Stimulated activated CD4-positive, alpha-beta T cell treated with anti-CD3 and anti-CD28 coated beads, Interleukin-12 subunit alpha, Interleukin-12 subunit beta, amount 100 ng/mL, for 48 hours (primary cell): ENCODE measurements at regions not wholly inside any gene's neighbourhood (a gene's known extent, or its start where the extent isn't known, plus 50 kb on each side); places are given as distances from the start of the nearest gene placed in this dataset.
"Not testable (repeated sequence)": the region's sequence is repeated elsewhere in the genome, so short reads cannot be mapped to it uniquely, and the experiment has no call there.

Experiments
- DNase-seq, 3 donors: peaks; one replicate each; pipeline ENCODE4 v3.0.0-alpha.2; 2020; ENCODE audit warnings: low read depth in 2 of 3, low spot score in 1 of 3

- no peak for DNase-seq
Measured at GRCh38 chr1:101532377-101532776, 295.6 kb downstream of the S1PR1 start.

DNA sequence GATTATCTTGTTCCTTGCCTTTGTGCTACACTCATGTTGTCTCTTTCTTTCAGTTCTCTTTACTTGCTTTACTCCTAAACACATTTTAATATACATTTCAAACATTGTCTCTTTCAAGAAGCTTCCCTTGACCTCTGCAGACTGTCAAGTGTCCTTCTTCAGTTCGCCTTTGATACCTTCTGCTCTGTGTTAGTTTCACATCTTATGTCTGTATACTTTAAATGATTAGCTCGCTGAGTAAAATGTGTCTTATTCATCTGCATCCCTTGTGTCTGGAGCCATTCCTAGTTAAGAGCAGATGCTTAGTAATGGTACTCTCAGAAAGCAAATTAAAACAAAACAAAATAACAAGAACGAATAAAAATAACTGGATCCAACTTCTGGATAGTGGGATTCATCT is 303.3 kb downstream of the S1PR1 start:
- no peak for DNase-seq

- DNase-seq = no peak
Measured at GRCh38 chr1:101546885-101547284, 310.1 kb downstream of the S1PR1 start.

DNA sequence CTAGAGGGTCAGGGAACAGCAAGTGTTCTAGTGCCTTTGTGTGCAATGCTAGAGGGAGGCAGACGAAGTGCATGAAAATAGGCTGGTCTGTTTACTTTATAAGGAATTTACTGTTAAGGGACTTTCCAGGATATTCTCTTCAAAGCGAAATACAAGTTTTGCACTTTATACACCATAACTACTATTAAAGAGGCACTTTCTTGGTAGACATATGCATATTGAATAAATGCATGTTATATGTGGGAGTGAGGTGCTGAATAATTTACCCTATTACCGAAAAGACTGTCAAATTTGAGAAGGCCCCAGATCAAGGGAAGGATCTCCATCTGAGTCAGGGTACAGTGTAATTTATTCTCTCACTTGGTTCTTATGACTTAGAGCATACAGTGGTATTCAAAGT is 310.5 kb downstream of the S1PR1 start:
- DNase-seq = no peak

DNA sequence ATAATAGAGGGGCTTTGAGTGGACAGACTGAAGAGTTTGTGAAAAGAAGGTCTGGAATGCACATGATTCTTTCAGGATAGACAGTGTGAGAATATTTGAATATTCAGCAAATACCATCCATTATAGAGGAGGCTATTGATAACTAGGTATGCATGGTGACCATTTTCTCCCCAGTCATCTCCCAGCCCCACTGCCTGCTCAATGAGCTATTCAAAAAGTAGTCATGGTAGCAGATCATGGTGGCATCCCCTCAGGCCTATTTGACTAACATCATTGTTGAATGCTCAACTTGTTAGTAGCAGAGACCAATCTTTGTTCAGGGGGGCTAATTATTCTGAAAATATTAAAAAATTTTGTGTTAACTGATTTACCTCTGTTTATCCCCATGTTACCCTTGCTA is 311.6 kb downstream of the S1PR1 start:
- DNase-seq = no peak

DNA sequence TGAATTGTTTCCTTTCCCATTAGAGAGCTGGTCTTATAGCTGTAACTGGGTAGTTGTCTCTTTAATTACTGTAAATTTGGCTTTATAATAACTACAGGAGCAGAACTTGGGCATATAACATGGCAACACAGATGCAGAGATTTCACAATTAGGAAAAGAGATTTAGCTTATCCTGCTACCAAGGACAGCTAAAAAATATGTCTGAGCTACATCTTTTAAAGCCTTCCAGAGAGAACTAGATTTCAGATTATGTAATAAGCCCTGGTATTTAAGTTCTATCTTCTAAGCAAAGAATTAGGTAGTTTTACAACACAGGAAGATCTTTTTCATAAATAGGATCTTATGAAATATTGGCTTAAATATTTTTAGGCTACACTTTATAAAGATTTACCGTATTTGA is 313.8 kb downstream of the S1PR1 start:
- DNase-seq = no peak

GRCh38 chr1:101566883-101567538 is 330.2 kb downstream of the S1PR1 start:
- no peak for DNase-seq

DNA sequence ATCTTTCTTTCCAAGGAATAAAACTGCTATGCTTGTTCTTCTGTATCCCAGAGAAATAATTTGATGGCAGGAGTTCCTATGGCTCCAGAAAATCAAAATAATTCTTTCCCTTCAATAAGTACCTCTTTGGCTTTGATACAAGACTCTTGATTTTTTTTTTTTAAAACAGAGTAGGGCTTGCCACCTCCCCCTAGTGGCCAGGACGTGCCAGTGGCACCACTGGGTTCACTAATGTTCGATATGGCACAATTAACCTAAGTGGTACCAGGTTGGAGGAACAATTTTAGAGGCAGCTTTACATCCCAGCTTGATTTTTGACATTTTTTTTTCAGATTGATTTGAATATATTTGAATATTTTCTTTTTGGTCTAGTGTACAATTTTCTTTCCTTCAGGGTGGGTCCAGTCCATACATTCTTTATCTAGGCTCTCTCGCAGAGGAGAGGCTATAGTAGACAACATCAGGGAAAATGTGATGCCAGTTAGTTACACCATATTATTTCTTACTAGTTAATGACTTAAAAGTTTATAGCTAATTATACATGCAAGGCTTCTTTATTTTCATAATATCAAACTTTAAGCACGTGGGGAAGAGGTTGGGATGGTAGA is 330.9 kb downstream of the S1PR1 start:
- peak; percentile 3 to 38 (median 12) for DNase-seq

- no peak for DNase-seq
Measured at GRCh38 chr1:101587741-101588140, 350.9 kb downstream of the S1PR1 start.

DNA sequence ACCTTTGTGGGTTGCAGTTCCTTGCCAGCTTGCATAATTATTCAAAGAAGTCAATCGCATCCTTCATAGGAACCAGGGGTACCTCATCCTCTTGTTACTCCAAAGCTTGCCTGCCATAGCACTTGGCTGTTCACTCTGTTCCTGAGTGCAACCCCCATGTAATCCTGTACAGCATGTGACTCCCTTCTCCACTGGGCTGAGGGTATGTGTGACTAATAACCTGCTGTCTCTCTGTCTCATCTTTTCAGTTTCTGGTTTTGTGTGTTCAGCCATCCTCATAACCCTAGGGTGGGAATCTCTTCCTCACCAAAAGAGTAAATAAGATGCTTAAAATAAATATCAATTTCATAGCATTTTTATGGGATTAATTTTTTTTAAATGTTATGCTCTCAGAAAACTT is 351.9 kb downstream of the S1PR1 start:
- DNase-seq = no peak

GRCh38 chr1:101592845-101593244 is 356.0 kb downstream of the S1PR1 start:
- DNase-seq = no peak

DNA sequence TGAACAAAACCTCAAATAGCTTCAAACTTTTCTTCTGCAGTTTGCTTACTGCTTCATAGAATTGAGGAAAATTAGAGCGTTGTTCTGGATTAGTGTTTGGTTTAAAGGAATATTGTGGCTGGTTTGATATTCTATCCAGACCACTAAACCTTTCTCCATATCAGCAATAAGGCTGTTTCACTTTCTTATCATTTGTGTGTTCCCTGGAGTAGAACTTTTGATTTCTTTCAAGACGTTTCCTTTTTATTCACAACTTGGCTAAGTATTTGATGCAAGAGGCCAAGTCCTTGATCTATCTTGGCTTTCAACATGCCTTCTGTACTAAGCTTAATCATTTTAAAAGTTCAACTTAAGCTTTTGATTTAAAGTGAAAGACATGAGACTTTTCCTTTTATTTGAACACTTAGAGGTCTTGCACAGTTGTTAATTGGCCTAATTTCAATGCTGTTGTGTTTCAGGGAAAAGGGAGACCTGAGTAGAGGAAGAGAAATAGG is 359.1 kb downstream of the S1PR1 start:
- DNase-seq = no peak

GRCh38 chr1:101600615-101601014 is 363.8 kb downstream of the S1PR1 start:
- not testable (repeated sequence) for DNase-seq

DNA sequence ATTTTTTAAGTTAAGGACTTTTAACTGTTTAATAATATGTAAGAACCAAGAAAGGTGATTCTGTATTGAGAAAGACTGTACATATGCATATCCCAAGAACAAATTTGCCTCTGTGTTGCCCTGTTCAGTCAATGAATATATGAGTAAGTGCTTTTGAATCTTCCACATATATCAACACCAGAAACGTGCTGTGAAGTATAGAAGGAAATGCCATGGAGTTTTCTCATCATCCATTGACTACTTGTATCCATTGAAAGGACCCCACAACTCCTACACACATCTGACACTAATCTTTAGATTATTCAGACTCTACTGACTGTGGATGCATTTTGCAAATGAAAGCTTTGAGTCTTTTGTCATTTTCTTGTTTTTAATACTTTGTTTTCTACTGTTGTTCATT is 366.9 kb downstream of the S1PR1 start:
- no peak for DNase-seq

DNA sequence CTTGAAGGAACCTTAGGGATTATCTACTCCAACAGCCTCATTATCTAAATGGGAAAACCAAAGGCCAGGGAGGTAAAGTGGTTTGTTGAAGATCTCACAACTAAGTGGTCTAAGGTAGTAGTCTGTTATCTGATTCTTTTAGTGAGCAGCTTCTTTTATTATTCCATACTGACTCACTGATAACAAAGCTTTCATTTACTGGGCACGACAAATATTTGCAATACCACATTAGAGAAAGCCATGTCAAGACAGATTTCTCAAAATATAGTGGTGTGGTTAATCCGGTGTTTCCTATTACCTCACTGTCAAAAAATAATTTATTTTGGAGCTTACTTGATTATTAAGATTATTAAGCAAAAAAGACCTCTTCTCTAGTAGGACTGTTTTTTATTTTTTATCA is 369.1 kb downstream of the S1PR1 start:
- DNase-seq = no peak

GRCh38 chr1:101613546-101613945 is 376.7 kb downstream of the S1PR1 start:
- no peak for DNase-seq

GRCh38 chr1:101618900-101619299 is 377.8 kb downstream of the OLFM3 start:
- DNase-seq = no peak

- no peak for DNase-seq
Measured at GRCh38 chr1:101632548-101633272, 364.0 kb downstream of the OLFM3 start.

DNA sequence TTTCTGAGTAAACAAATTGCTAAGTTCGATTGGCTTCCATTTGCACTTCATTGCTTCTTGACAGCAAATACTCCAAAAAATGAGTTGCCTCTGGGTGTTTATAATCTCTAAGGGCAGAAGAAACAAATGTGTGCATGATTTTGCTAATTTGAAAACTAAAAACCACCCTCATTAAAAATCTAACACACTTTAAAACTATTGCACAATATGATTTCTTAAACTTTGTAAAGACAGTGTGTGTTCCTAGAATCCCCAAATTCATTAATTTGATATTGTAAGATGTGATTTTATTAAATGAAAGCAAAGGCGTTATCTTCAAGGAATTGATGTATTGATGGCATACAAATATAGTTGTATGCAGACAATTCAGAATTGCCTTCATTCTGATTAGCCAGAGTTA is 350.9 kb downstream of the OLFM3 start:
- DNase-seq = no peak

GRCh38 chr1:101652484-101652883 is 344.2 kb downstream of the OLFM3 start:
- DNase-seq = no peak

DNA sequence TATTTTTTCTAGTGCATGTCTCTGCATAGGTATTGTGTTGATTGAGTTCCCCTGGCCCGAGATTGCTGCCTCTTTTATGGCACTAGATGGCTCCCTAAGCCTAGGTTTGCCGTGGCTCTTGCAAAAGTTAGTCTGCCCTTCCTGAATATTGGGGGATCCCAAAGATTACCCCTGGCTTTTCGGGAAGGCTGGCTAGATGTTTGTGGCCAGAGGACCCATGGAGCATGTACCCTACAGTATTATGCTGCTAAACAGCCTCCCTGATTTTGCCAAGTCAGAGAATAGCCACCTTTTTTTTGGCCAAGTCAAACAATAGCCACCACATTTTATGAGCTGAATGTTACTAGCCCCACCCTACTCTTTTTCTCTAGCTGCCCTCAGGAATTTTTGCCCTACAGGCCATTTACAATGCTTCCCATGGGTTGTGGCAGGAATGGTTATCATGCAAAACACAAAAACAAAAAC is 343.2 kb downstream of the OLFM3 start:
- DNase-seq = no peak

- DNase-seq = no peak
Measured at GRCh38 chr1:101664726-101665125, 332.0 kb downstream of the OLFM3 start.
